Ramos (cell line): ENCODE measurements at regions not wholly inside any gene's neighbourhood (a gene's known extent, or its start where the extent isn't known, plus 50 kb on each side); places are given as distances from the start of the nearest gene placed in this dataset.
"Not testable (repeated sequence)": the region's sequence is repeated elsewhere in the genome, so short reads cannot be mapped to it uniquely, and the experiment has no call there.

Source experiments
- in situ Hi-C: fragments of 300-500 bp; cut with MboI; formaldehyde crosslinking; loops from one replicate; pipeline ENCODE4 v1.14.3; 2022; ENCODE audit warnings: low sequenced_read_pairs; ENCODE audit not compliant: unreplicated experiment

GRCh38 chr12:38384816-38385378, 68.3 kb downstream of the ALG10B start:
- in situ Hi-C loops: no loop called here

GRCh38 chr12:38385486-38385885, 68.9 kb downstream of the ALG10B start:
- in situ Hi-C loops: no loop called here

GRCh38 chr12:38386205-38386985, 69.8 kb downstream of the ALG10B start:
- in situ Hi-C loops: no loop called here

- in situ Hi-C loops: no loop called here
Measured at GRCh38 chr12:38389614-38390013, 73.0 kb downstream of the ALG10B start.

GRCh38 chr12:38391007-38391406, 74.4 kb downstream of the ALG10B start:
- in situ Hi-C loops: no loop called here

- in situ Hi-C loops: no loop called here
Measured at GRCh38 chr12:38392554-38393144, 76.1 kb downstream of the ALG10B start.

- in situ Hi-C loops: no loop called here
Measured at GRCh38 chr12:38399711-38400206, 83.2 kb downstream of the ALG10B start.

- in situ Hi-C loops: no loop called here
Measured at GRCh38 chr12:38402811-38403210, 86.2 kb downstream of the ALG10B start.

- in situ Hi-C loops: no loop called here
Measured at GRCh38 chr12:38409511-38409910, 92.9 kb downstream of the ALG10B start.

GRCh38 chr12:38411426-38411825, 94.9 kb downstream of the ALG10B start:
- in situ Hi-C loops: no loop called here

GRCh38 chr12:38411946-38412345, 95.4 kb downstream of the ALG10B start:
- in situ Hi-C loops: no loop called here

GRCh38 chr12:38417101-38417500, 100.5 kb downstream of the ALG10B start:
- in situ Hi-C loops: no loop called here

- in situ Hi-C loops: no loop called here
Measured at GRCh38 chr12:38424436-38424835, 107.9 kb downstream of the ALG10B start.

GRCh38 chr12:38427442-38427841, 110.9 kb downstream of the ALG10B start:
- in situ Hi-C loops: no loop called here

GRCh38 chr12:38431921-38432320, 115.3 kb downstream of the ALG10B start:
- in situ Hi-C loops: no loop called here

GRCh38 chr12:38441871-38442281, 125.3 kb downstream of the ALG10B start:
- in situ Hi-C loops: not testable (repeated sequence)

- in situ Hi-C loops: no loop called here
Measured at GRCh38 chr12:38445040-38445439, 128.5 kb downstream of the ALG10B start.

- in situ Hi-C loops: no loop called here
Measured at GRCh38 chr12:38448991-38449390, 132.4 kb downstream of the ALG10B start.

- in situ Hi-C loops: no loop called here
Measured at GRCh38 chr12:38456537-38457120, 140.1 kb downstream of the ALG10B start.

- in situ Hi-C loops: no loop called here
Measured at GRCh38 chr12:38465020-38465419, 148.4 kb downstream of the ALG10B start.

GRCh38 chr12:38469715-38470114, 153.1 kb downstream of the ALG10B start:
- in situ Hi-C loops: no loop called here
